Keratinocyte (primary cell): ENCODE measurements at regions not wholly inside any gene's neighbourhood (a gene's known extent, or its start where the extent isn't known, plus 50 kb on each side); places are given as distances from the start of the nearest gene placed in this dataset.

Source experiments
- DNase-seq: peaks from one replicate; pipeline ENCODE4 v3.0.0-alpha.2; 2011; ENCODE audit warnings: low read depth, missing footprints, low spot score
- FAIRE-seq: peaks from 2 replicates; lab custom pipeline; 2011; peaks lifted over from hg19 to GRCh38; lab: Jason Lieb, UNC
- H2AFZ ChIP-seq: 2 replicates; pipeline ENCODE4 v1.6.0; 2012; ENCODE audit warnings: low read length, control low read depth, inconsistent platforms; ENCODE audit not compliant: control insufficient read depth
- H3K27ac ChIP-seq: 2 replicates; pipeline ENCODE4 v1.5.1; 2011; ENCODE audit warnings: low read length; ENCODE audit not compliant: control insufficient read depth, insufficient read depth
- H3K27me3 ChIP-seq: 3 replicates; pipeline ENCODE4 v1.6.0; 2011; ENCODE audit warnings: low read length; ENCODE audit not compliant: control insufficient read depth, insufficient read depth; ENCODE audit errors: extremely low read depth
- H3K36me3 ChIP-seq, 2 experiments: 2 replicates in 1 of 2; 3 replicates in 1 of 2; pipeline ENCODE4 v1.5.1; 2011; ENCODE audit warnings: low read length in 2 of 2, mild to moderate bottlenecking in 1 of 2; ENCODE audit not compliant: control insufficient read depth in 2 of 2, insufficient read depth in 2 of 2; ENCODE audit errors: extremely low read depth in 1 of 2
- H3K4me1 ChIP-seq: 3 replicates; pipeline ENCODE4 v1.5.1; 2011; ENCODE audit warnings: low read length; ENCODE audit not compliant: control insufficient read depth, insufficient read depth; ENCODE audit errors: extremely low read depth
- H3K4me2 ChIP-seq: 3 replicates; pipeline ENCODE4 v1.6.0; 2011; ENCODE audit warnings: low read depth, low read length; ENCODE audit not compliant: control insufficient read depth, insufficient read depth; ENCODE audit errors: extremely low read depth
- H3K4me3 ChIP-seq, 3 experiments: fragments of 200-600 bp in 1 of 3; sonication (generic) in 1 of 3; 2 replicates in 2 of 3; 3 replicates in 1 of 3; pipeline ENCODE4 v1.5.1; 2011 to 2016; ENCODE audit warnings: low read length in 3 of 3, mild to moderate bottlenecking in 3 of 3, control low read depth in 2 of 3, inconsistent platforms in 1 of 3, low read depth in 1 of 3, mixed read lengths in 1 of 3, mixed run types in 1 of 3, moderate library complexity in 1 of 3; ENCODE audit not compliant: control insufficient read depth in 2 of 3, insufficient read depth in 2 of 3; ENCODE audit errors: extremely low read depth in 1 of 3
- H3K79me2 ChIP-seq: 2 replicates; pipeline ENCODE4 v1.6.0; 2012; ENCODE audit warnings: low read length; ENCODE audit not compliant: control insufficient read depth, insufficient read depth
- H3K9ac ChIP-seq: 3 replicates; pipeline ENCODE4 v1.6.0; 2011; ENCODE audit warnings: low read length; ENCODE audit not compliant: control insufficient read depth, insufficient read depth; ENCODE audit errors: extremely low read depth
- H3K9me1 ChIP-seq: 3 replicates; pipeline ENCODE4 v1.6.0; 2011; ENCODE audit warnings: low read length; ENCODE audit not compliant: control insufficient read depth, insufficient read depth; ENCODE audit errors: extremely low read depth
- H3K9me3 ChIP-seq: 2 replicates; pipeline ENCODE4 v1.5.1; 2012; ENCODE audit warnings: low read depth, low read length; ENCODE audit not compliant: control insufficient read depth
- H4K20me1 ChIP-seq: 3 replicates; pipeline ENCODE4 v1.6.0; 2011; ENCODE audit warnings: low read length; ENCODE audit not compliant: control insufficient read depth, insufficient read depth; ENCODE audit errors: extremely low read depth
- CTCF ChIP-seq, 3 experiments: IDR thresholded peaks in 1 of 3; conservative IDR thresholded peaks in 1 of 3; optimal IDR thresholded peaks in 1 of 3; 2 replicates in 2 of 3; 3 replicates in 1 of 3; pipeline versions ENCODE3 to v1.5.1; 2011; ENCODE audit warnings: low read length in 3 of 3, mild to moderate bottlenecking in 3 of 3, moderate library complexity in 2 of 3, control low read depth in 1 of 3, inconsistent platforms in 1 of 3; ENCODE audit not compliant: insufficient read depth in 2 of 3; ENCODE audit errors: extremely low read depth in 1 of 3
- EZH2 ChIP-seq: IDR thresholded peaks from one replicate; pipeline ENCODE4 v1.6.1; 2012; ENCODE audit warnings: inconsistent platforms, mild to moderate bottlenecking, low read length, moderate library complexity
- dilution Hi-C: fragments of 300-500 bp; cut with MboI; formaldehyde crosslinking; loops from one replicate; pipeline ENCODE4 v1.7.0; 2020; ENCODE audit warnings: low sequenced_read_pairs; ENCODE audit not compliant: extremely low pct_ligation_motif_present

GRCh38 chr12:90757957-90758356, 197.0 kb downstream of the CCER1 start:
- no peaks in the 10 kb centered on the region for H4K20me1 ChIP-seq
- FAIRE-seq = no peak
- no peak overlapping the region for H3K4me2 ChIP-seq
- no peaks in the 10 kb centered on the region for H3K36me3 ChIP-seq
- H3K4me3 ChIP-seq = no peak overlapping the region
- dilution Hi-C loops = no loop called here
- TF ChIP-seq EZH2 = no peak
- no peak for TF ChIP-seq CTCF (optimal IDR thresholded peaks at IDR 0.05 in 1 of 3, IDR thresholded peaks at IDR 0.05 in 1 of 3, conservative IDR thresholded peaks at IDR 0.05 in 1 of 3; ENCODE audit: extremely low read depth in 1 of 3, insufficient read depth in 2 of 3, low read length in 3 of 3)
- no peak overlapping the region for H3K27ac ChIP-seq
- DNase-seq = no peak
- no peaks in the 10 kb centered on the region for H3K4me1 ChIP-seq
- H2AFZ ChIP-seq = no peak overlapping the region
- no peaks in the 10 kb centered on the region for H3K9me1 ChIP-seq
- H3K79me2 ChIP-seq = no peaks in the 10 kb centered on the region
- no peaks in the 10 kb centered on the region for H3K27me3 ChIP-seq
- H3K9me3 ChIP-seq = no peaks in the 10 kb centered on the region
- no peak overlapping the region for H3K9ac ChIP-seq

GRCh38 chr12:90745211-90745610, 209.8 kb downstream of the CCER1 start:
- DNase-seq = no peak
- H4K20me1 ChIP-seq = no peaks in the 10 kb centered on the region

More at GRCh38 chr12:90745211-90745610, 209.8 kb downstream of the CCER1 start:
- H3K79me2 ChIP-seq = no peaks in the 10 kb centered on the region
- no peaks in the 10 kb centered on the region for H3K4me1 ChIP-seq
- H3K9me3 ChIP-seq = no peaks in the 10 kb centered on the region
- no peaks in the 10 kb centered on the region for H3K9me1 ChIP-seq
- no peak for FAIRE-seq
- TF ChIP-seq EZH2 = no peak
- no peak for TF ChIP-seq CTCF (optimal IDR thresholded peaks at IDR 0.05 in 1 of 3, IDR thresholded peaks at IDR 0.05 in 1 of 3, conservative IDR thresholded peaks at IDR 0.05 in 1 of 3; ENCODE audit: extremely low read depth in 1 of 3, insufficient read depth in 2 of 3, low read length in 3 of 3)
- H3K27ac ChIP-seq = no peak overlapping the region
- no peak overlapping the region for H3K4me3 ChIP-seq
- no peak overlapping the region for H2AFZ ChIP-seq
- H3K9ac ChIP-seq = no peak overlapping the region
- H3K4me2 ChIP-seq = no peak overlapping the region
- no peaks in the 10 kb centered on the region for H3K36me3 ChIP-seq
- dilution Hi-C loops = no loop called here
- H3K27me3 ChIP-seq = no peaks in the 10 kb centered on the region
